ENCODE measurements at regions not wholly inside any gene's neighbourhood (a gene's known extent, or its start where the extent isn't known, plus 50 kb on each side); places are given as distances from the start of the nearest gene placed in this dataset.
A peak's percentile ranks its signal among the peaks of the same experiment; 100 is the strongest.
"Not testable (repeated sequence)": the region's sequence is repeated elsewhere in the genome, so short reads cannot be mapped to it uniquely, and the experiment has no call there.

DNA sequence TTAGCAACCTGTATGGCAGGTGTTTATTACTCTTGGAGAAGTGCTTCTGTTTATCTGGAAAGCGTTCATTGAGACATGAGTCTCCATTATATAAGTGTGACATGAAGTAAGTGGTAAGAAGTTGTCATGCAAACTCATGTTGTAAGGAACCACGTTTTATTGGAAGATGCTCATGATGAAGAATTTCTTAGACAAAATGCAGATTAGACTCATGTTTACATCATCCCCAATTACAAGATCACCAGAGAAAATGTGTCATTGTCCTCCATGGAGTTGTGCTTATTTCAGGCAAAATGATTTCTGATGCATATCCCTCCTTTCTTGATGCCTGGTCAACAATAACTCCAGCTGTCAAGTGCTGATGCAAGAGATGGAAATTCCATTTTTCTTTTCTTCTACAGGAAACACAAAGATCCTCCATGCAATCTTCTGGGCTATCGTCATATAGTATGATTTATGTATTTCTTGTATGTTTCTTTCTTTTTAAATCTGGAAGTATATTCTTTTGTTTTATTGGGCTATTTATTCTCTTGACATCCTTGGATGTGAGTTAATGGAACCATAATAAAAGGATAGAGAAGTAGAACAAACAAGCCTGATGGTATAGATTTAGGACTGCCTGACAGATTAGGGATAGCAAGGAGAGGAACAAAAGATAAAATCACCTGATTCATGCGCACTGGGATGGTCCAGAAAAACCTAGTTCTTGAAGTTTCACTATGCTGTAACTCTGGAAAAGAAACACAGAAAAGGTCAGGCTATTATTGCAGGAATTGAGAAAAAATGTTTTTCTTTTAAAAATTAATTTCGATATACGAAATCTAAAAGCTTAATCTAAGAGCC, 50.7 kb upstream of the DIAPH3 start:
- DNase-seq (ENCODE audit: low spot score): peak; percentile 55

DNA sequence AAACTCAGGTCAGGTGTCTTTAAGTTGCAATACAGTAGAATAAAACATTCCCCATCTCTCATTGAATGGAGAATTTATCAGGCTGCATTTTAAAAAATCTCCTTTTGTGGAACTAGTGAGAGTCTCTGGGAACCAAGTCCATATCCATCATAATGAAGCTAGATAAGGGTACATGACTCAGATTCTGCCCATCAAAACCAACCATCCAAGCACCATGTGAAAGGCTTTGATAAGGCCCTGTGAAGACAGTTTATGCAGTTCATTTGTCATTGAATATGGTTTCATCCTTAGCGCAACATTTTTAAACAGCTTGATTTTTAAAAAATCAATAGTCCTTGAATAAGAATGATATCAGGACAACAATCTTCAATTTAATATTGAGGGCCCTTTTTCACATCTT, 56.3 kb upstream of the DIAPH3 start:
- no peak for DNase-seq (ENCODE audit: low spot score)

DNA sequence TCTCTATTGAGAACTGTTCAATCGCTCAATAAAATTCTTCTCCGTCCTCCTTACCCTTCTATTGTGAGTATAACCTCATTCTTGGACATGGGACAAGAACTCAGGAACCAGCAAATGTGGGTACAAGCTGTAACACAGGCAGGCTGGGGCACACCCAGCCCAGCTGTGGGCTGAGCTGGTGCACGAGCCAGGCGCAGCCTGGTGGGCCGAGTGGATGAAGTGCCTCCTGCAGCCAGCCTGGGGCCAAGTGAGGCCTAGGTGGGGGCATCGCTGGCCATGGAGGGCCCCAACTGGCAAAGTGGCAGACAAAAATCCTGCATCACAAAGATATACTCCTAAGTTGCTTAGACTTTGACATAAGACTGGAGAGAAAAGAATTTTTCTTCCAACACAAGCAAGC, 57.9 kb upstream of the DIAPH3 start:
- no peak for DNase-seq (ENCODE audit: low spot score)

DNA sequence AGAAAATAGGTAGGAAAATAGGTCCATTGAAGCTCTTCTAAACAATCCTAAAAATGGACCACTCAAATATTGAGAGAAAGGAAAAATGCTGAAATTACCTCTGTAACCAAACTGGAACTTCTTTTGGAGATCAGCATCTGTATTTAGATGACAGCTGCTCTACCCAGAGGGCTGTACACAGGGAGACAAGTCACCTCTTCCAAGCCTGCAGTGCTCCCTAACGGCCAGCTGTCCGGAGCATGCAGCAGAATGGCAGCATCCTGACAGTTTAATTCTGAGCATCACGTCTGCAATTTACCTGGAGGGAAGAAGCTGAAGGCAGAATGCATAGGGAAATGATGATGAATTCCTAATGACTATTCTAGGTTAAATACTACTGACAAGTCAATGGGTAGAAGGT, 62.8 kb upstream of the DIAPH3 start:
- DNase-seq (ENCODE audit: low spot score): peak; percentile 54

DNA sequence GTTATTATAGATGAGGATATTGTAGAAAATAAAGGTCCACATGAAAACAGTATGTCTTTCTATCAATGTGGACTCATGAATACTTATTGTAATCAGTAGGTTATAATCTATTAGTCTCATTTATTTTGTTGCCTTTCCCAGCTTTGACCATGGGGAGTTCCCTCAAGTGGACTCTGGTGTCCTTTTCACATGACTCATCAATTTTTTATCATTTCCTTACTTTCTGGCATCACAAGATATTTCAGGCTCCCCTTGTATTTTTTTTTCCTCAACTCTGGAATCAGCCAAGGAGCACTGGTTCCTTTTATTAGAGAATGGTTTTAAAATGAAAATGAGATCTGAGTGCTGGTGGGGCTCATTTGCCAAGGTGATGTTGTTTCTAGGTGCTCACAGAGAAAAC, 63.4 kb upstream of the DIAPH3 start:
- no peak for DNase-seq (ENCODE audit: low spot score)

DNA sequence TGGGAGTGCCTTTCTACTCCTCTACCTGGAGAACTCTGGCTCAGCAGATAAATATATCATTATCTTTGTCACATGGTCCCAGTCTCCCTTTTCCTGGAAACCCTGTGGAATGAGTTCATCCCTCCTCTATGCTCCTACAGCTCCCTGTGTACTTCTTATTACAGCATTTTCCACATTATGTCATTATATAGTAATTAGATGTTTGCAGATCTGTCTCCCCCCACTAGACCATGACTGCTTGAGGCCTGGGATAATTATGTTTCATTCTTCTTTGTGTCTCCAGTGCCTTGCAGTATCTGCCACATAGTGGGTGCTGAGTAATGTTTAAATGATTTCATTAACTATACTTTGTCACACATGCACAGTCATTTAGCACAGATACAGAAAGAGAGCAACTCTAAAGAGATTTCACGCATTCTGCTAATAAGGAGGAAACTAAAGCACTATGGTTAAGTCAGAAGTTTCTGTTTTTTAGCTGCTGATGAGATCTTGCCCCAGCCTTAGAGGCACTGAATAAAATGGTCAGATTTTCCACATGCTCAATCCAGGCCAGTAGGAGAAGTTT, 66.1 kb upstream of the DIAPH3 start:
- DNase-seq (ENCODE audit: low spot score): no peak

DNA sequence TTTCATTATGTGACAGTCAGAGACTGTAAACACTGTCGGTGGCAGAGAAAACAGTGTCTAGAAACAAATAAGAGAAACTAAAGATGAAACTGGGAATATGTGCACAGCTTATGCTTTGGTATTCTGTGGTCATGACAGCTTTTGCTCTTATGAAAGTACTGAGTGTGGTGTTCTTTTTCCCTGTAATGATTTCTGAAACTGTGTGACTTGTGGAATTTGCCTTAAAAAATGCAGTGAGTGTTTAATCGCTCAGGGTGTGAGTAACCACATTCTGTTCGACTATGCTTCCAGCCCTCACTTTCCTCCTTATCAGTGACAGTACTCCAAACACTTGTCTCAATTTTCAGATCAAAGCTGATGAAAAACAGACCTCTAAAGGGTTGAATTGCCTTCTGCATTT, 66.9 kb upstream of the DIAPH3 start:
- no peak for DNase-seq (ENCODE audit: low spot score)

DNA sequence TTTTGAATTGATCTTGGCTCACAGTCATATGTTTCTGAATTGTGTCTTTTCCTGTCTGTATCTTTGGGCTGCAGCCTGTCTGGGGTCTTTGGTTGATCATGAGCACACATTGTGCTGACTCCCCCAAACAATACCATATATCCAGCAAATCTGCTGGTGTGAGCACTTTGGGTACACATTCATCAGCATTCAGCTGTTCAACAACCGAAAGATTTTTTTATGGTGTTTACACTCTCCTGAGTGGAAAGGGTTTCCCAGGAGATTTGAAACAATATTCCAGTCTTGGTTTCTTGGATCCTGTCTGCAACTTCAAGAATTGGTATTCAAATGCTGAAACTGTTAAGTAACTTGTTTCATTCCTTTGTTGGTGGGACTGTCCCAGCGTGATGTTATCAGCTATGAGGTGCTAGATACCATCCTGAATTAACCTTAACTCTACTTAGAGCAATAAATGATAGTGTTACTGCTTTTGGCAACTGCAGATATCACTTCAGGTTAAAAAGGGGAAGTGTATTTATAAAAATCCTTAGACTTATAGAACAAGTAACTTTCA, 78.4 kb upstream of the DIAPH3 start:
- DNase-seq (ENCODE audit: low spot score): no peak

DNA sequence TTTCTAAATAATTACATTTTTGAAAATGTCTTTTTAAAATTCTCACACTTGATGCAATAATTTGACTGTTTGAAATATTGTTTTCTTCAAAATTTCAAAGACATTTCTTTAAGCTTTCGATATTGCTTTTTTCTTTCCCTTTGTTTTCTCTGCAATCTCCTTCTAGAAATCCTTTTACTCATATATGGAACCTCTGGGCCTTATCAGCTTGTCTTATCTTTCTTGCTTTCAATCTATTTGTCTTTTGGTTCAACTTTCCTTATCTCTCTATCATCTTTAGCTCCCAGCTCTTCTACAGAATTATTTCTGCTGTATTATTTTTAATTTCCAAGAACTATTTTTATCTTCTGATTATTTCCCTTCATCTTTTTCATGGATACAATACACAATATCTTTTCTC, 80.7 kb upstream of the DIAPH3 start:
- no peak for DNase-seq (ENCODE audit: low spot score)

DNA sequence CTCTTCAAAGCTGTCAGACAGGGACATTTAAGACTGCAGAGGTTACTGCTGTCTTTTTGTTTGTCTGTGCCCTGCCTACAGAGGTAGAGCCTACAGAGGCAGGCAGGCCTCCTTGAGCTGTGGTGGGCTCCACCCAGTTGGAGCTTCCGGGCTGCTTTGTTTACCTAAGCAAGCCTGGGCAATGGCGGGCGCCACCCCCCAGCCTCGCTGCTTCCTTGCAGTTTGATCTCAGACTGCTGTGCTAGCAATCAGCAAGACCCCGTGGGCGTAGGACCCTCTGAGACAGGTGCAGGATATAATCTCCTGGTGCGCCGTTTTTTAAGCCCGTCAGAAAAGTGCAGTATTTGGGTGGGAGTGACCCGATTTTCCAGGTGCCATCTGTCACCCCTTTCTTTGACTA, 87.7 kb upstream of the DIAPH3 start:
- not testable (repeated sequence) for DNase-seq (ENCODE audit: low spot score)

DNA sequence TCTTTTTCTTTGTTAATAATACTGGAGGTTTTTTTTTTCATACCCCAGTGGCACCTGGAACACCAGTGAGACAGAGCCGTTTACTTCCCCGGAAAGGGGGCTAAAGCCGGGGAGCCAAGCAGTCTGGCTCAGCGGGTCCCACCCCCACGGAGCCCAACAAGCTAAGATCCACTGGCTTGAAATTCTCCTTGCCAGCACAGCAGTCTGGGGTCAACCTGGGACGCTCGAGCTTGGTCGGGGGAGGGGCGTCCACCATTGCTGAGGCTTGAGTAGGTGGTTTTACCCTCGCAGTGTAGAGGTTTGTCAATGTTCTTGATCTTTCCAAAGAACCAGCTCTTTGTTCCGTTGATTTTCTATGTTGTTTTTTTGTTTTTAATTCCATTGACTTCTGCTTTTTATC, 94.6 kb upstream of the DIAPH3 start:
- no peak for DNase-seq (ENCODE audit: low spot score)

DNA sequence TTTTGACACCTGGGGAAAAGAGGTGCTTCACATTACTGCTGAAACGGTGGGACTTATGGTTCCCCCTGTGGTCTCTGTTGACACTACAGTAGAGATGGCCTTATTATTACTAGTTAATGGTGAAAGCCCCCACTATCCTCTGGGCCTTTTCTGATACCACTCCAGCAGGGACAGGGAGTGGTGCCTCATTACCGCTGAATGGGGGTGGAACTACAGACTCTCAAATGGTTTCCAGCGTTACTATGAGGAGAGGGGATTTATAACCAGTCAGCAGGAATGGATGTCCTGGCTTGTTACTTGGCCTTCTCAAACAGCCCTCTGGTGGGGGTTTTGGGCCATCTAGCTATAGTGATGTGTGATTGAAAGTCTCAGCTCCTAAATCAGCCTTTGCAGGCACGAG, 96.7 kb upstream of the DIAPH3 start:
- no peak for DNase-seq (ENCODE audit: low spot score)

DNA sequence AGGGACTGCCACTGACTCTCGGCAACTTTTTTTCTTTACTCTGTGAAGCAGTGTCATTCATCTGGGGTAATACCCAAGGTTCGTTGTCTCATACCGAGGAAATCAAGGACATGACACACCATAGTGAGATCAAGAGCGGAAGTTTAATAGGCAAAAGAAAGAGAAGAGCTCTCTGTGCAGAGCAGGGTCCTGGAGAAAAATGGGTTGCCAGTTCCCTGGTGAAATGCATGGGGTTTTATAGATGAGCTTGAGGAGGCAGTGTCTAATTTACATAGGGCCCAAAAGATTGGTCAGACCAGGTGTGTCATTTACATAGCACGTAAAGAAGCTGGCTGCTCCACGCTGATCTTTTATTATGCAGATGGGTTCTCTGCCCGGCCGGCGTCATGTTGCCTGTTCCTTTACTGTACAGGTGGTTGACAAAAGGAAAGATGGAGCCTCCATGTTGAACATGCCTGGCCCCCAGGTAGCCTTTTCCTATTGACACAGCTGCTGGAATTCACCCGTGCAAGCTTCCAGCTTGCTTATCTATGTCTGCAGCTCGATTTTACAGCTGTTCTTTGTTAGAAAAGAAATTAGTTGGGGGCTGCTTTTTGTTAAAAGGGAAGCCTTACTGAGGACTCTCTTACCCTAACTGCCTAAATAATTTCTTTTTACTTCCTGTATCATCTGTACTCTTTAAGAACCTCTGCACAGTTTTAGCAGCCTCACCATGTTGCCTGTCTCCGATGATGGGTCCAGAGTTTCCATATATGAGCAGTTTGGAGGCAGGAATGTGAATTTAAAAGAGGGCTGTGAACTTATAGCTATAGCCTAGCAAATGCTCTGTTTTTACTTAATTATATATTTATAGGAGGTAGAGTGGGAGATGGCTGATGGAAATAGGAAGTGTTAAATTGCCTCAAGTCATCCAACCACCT, 98.0 kb upstream of the DIAPH3 start:
- DNase-seq (ENCODE audit: low spot score): no peak

DNA sequence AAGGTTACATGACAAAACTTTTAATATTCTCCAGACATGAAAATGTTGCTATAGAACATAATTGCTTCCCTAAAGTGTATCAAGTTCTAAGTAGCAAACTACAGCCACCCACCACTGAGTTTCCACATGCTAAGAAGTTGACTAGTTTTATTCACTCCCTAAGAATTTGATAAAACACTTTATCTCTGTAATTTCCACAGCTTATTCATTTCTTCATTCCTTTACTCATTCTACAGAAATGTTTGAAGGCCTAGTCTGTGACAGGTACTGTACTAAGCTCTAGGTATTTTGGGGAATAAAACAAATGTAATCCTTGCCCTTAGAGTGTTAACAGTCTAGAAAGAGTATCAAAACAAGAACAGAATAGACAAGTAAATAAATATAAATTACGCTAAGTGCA, 101.8 kb upstream of the DIAPH3 start:
- DNase-seq (ENCODE audit: low spot score): no peak

DNA sequence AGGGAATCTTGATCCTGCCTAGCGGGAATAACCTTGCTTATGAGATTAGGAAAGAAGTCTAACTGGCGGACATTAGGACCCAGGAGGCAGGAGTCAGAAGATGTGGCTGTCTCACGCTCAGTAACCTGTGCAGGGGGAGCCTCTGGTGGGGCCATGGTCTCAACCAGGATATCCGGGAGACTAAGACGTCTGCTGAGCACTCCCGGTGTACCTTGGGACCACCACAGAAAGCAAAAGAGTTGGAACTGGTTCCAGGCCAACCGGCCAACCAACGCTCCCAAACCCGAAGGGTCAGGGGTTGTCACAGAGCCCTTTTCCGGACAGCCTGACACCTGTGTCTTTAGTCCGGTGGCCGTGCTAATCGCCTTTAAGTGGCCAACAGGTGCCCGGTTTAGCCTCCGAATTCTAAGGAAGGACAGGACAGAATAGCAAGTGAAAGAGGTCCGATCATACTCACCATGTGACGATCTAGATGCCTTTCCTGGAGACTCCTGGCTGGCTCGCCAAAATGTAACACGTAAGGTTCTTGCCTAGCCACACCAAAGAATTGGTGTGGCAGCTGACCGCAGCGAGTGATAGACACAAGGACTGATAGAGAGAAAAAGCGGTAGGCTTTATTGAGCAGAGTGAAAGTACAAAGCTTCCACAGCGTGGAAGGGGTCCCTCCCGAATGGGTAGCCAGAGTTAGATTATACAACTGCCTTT, 103.9 kb upstream of the DIAPH3 start:
- DNase-seq (ENCODE audit: low spot score): peak; percentile 23

DNA sequence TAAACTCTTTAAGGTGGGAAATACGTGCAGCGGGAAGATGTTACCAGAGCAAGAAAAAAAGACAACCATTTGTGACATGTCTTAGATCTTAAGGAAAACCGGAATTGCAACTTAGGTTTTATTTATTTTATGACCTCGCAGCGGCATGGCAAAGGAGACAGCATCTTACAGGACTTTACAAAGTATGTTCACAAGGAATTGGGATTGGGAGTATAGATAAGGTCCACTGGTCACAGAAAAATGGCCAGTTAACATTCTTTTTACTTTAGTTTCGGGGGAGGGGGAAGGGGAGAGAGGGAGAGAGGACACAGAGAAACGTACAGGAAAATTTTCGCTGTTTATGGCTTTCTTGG, 104.5 kb upstream of the DIAPH3 start:
- DNase-seq (ENCODE audit: low spot score): no peak

DNA sequence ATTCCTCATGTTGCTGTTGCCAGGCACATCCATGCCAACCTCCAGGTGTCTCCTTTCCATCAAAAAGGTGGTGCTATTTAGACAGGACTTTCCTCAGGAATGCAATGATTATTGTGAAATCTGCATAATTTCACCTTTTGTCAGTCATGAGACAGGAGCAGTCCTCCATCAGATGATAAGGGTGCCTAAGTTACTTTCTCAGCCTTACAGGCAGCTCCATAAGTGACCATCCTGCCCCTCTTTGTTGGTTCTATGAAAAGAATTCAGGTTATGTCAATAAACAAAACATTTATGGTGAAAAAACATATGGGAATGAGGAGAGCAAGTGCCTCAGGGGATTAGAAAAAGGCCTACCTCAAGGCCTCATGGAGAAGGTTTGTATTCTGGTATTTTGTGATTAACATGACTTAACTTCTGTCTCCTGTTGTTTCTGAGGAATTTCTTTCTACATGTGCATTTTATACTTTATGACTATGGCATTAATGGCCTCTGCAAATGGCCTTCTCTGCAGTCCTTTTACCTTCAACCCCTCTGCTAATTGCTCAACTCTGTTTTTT, 110.3 kb upstream of the DIAPH3 start:
- DNase-seq (ENCODE audit: low spot score): no peak

DNA sequence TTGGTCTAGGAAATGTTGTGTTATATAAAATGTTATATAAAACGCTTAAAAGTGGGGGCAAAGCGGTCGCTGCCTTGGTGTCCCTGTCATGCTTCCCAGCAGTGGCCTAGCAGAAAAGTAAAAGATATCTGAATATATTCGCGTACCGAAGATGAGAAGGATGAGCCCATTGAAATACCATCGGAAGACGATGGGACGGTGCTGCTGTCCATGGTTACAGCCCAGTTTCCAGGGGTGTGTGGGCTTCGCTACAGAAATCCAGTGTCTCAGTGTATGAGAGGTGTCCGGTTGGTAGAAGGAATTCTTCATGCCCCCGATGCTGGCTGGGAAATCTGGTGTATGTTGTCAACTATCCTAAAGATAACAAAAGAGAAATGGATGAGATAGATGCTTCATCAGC, 110.9 kb upstream of the DIAPH3 start:
- no peak for DNase-seq (ENCODE audit: low spot score)

DNA sequence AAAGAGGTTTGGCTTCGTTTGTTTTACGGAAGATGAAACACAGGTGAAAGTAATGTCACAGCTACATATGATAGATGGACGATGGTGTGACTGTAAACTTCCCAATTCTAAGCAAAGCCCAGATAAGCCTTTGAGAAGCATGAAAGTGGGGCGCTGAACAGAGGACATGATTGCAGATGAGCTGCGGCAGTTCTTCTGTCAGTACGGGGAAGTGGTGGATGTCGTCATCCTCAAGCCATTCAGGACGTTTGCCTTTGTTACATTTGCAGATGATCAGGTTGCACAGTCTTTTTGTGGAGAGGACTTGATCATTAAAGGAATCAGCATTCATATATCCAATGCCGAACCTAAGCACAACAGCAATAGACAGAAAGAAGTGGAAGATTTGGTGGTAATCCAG, 111.5 kb upstream of the DIAPH3 start:
- no peak for DNase-seq (ENCODE audit: low spot score)

DNA sequence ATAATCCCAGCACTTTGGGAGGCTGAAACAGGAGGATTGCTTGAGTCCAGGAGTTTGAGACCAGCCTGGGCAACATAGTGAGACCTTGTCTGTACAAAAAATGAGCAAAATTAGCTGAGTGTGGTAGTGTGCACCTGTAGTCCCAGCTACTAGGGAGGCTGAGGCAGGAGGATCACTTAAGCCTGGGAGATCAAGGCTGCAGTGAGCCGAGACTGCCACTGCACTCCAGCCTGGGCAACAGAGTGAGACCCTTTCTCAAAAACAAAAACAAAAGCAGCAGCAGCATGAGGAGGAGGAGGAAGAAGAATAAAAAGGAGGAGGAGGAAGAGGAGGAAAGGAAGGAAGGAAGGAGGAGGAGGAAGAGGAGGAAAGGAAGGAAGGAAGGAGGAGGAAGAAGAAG, 116.5 kb upstream of the TDRD3 start:
- not testable (repeated sequence) for DNase-seq (ENCODE audit: low spot score)

DNA sequence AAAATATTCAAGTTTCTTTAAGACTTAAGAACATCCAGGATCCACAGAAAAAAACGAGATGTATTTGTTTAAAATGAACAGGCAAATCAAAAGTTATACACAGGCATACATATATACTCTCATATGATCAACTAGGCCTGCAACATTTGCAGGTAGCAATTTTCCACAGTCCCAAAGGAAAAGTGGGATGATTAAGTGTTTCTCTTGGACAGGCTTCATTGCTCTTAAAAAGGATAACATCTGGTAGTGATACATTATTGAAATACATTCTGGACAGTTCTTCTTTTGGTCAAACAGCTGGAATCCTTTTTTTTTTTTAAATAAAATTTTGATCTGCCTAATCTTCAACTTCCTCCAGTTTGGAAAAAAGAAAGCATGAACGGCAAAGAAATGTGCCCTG, 114.8 kb upstream of the TDRD3 start:
- no peak for DNase-seq (ENCODE audit: low spot score)

DNA sequence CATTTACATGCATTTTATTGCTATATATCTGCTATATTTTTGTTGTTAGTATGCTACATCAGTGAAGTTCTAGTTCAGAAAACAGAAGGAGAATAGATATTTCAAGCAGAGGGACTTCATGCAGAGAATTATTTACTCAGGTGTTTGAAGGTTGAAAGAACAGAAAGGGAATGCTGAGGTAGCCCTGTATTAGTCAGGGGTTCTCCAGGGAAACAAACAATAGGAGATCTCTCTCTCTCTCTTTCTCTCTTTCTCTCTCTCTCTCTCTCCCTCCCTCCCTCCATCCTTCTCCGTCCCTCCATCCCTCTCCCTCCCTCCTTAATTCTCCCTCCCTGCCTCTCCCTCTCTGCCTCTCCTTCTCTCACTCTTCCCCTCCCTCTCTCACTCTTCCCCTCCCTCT, 114.3 kb upstream of the TDRD3 start:
- no peak for DNase-seq (ENCODE audit: low spot score)

All from RKO (cell line).